ENCODE measurements at regions not wholly inside any gene's neighbourhood (a gene's known extent, or its start where the extent isn't known, plus 50 kb on each side); places are given as distances from the start of the nearest gene placed in this dataset.
"Not testable (repeated sequence)": the region's sequence is repeated elsewhere in the genome, so short reads cannot be mapped to it uniquely, and the experiment has no call there.

DNA sequence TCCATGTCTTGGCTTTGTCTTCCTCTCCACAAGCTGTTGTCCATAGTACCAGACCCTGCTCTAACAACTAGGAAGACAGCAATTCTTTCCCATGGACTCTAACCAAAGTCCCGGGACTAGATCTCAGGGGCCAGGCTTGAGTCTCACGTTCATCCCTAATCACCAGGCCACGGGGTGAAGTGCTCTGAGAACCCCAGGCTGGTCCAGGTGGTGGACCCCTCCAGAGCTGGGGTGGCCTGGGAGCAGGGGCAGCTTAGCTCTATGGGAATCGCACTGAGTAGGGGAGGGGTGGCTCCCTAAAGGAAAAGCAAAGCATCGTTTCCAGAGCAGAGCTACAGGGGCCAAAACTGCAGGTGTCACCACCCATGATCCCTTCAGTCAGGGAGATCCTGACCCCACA is 150.9 kb downstream of the TPRA1 start:
- no peak for DNase-seq (ENCODE audit: low spot score)

DNA sequence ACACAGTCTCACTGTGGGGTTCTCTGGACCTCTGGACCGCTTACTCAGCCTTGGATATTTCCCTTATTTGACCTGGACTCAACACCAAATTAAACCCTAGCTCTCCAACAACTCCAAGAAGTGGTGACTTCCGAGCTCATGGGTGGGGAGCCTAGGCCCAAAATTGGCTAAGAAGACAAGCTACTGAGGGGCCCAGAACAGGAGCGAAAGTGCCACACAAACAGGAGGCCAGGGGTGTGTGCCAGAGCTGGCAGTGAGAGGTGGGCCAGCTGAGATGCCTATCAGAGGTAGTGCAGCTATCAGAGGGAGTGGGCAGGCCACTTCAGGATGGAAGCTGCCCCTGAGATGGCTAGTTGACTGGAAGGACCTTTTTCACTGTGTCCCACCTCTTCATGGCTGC is 151.1 kb upstream of the PRR20G start:
- DNase-seq (ENCODE audit: low spot score): no peak

GRCh38 chr3:127438371-127438770 is 150.5 kb upstream of the PRR20G start:
- no peak for DNase-seq (ENCODE audit: low spot score)

DNA sequence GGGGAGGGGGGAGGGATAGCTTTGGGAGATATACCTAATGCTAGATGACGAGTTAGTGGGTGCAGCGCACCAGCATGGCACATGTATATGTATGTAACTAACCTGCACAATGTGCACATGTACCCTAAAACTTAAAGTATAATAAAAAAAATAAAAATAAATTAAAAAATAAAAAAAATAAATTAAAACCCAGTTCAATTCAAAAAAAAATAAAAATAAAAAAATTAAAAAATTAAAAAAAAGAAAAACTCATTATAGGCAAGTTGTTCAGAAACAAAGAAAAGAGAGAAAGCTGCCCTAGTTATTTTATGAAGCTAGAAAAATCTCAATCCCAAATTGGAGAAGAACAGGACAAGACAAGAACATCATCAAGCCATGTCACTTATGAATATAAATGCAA is 147.5 kb upstream of the PRR20G start:
- DNase-seq (ENCODE audit: low spot score): not testable (repeated sequence)

- DNase-seq (ENCODE audit: low spot score): no peak
These were observed 143.2 kb upstream of the PRR20G start for GRCh38 chr3:127431066-127431465.

DNA sequence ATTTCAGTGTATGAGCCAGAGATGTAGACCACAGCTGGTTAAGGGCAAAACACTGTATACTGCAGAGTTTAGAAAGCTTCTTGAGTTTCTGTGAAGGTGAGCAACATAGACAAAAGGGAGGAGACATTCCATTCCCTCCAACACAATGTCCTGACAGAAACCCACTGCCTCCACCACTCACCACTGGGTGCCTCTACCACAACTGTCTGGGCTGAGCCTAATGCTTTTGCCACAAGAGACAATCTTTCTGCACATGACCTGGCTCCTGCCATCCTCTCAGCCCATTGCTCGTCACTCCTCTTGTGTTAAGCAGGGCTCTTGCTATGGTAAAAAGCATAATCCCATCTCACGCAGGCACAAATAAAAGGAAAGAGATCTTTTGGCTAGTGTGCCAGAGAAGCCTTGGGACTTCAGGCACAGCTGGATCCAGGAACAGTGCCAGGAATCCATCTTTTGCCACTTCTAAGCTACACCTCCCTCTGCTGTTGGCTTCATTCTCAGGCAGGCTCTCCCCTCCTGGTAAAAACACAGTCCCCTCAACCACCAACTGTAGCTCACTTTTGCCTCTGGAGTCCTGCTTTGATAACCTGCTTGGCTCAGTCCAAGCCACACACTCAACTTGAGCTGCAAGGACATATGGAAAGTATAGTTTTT is 140.6 kb upstream of the PRR20G start:
- DNase-seq (ENCODE audit: low spot score): no peak

GRCh38 chr3:127427666-127428065 is 139.8 kb upstream of the PRR20G start:
- DNase-seq (ENCODE audit: low spot score): no peak

GRCh38 chr3:127427156-127427555 is 139.3 kb upstream of the PRR20G start:
- DNase-seq (ENCODE audit: low spot score): no peak

- DNase-seq (ENCODE audit: low spot score): no peak
These were observed 138.8 kb upstream of the PRR20G start for GRCh38 chr3:127426444-127427153.

GRCh38 chr3:127425505-127426443 is 137.9 kb upstream of the PRR20G start:
- peak; percentile 5 for DNase-seq (ENCODE audit: low spot score)

DNA sequence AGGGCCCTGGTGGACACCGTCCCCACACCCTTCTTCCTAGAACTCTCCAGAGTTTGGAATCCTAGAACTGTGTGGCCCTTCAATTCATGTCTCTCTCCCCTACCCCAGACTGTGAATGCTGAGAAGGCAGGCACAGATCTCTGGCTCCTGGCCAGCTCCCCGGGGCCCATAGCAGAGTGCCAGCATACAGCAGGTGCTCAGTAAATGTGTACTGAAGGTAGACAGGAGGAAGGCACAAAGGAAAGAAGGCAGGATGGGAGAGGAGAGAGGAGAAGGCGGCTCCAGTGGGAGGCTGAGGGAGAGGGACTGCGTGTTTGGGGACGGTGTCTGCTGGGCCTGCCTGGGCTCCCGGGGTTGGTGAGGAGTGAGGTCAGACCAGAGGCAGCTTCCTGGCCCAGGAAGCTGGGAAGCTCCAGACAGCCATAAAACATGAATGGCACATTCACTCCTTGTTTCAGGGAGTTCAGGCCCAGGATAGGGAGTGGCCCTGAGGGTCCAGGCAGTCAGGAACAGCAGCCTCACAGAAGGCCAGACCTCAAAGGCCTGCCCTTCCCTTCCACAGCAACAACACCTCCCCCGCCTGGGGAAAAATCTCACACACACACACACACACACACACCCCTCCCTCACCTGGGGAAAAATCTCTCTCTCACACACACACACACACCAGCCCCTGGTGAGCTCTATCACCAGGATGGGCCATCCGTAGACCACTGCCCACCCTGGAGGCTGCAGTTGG is 137.1 kb upstream of the PRR20G start:
- no peak for DNase-seq (ENCODE audit: low spot score)

DNA sequence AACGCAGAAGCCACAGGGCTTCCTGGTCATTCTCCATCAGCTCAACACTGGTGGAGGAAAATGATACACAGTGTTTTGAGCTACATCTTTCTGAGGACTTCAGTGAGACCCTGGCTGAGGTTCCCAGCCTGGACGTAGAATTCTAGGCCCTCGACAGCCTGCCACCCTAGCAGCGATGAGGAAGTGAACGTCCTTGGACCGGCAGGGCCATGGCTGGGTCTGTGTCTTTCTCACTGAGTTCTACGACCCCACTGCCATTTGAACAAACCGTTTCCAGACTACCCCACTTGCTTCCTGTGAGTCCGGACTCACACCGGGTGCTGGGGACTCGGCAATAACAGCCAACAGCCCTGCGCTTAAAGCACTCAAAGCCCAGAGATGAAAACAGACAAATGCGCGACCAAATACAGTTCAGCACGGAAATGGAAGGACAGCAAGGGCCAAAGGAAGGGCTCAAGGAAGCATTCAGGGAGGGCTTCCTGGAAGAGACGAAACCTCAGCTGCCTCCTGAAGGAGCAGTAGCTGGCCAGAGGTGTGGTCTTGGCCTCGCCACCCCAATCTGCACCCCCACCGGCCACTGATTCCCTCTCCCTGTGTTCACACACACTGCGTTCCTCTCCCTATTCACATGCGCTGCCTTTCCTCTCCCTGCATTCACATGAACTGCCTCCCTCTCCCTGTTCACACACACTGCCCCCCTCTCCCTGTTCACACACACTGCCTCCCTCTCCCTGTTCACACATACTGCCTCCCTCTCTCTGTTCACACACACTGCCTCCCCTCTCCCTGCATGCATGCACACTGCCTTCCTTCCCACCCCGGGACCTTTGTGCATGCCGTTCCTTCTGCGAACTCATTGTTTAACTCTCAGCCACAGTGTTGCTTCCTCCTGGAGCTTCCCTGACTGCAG is 136.3 kb upstream of the PRR20G start:
- DNase-seq (ENCODE audit: low spot score): no peak

DNA sequence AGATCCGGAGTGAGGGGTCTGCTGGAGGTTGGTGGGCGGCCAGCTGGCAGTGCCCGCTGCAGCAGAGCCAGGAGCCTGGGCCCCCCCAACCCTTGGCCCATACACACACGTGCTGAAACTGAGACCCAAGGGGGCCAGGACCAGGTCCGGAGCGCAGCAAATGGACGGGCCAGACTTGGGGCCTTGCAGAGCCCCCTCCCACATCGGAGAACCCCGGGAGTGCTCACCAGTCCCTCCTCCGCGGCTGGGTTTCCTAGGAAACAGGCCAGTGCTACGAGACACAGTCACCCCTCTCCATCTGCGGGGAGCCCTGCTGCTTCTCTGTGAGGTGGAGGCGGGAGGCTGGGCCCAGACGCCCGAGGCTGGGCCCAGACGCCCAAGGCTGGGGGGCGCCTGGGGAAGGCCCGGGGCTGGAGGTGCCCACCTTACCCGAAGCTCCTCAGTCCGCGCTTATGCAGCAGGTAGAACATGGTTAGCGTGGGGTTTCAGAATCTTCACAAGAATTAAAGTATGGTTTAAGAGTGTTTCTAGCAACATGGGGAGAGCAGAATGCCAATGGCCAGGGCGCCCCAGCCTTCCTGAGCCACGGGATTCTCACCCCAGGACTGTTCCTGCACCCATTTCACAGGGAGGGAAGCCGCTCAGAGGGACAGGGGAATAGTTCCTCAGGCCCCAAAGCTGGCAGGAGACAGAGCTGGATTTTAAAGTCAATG is 135.0 kb upstream of the PRR20G start:
- peak; percentile 27 for DNase-seq (ENCODE audit: low spot score)

DNA sequence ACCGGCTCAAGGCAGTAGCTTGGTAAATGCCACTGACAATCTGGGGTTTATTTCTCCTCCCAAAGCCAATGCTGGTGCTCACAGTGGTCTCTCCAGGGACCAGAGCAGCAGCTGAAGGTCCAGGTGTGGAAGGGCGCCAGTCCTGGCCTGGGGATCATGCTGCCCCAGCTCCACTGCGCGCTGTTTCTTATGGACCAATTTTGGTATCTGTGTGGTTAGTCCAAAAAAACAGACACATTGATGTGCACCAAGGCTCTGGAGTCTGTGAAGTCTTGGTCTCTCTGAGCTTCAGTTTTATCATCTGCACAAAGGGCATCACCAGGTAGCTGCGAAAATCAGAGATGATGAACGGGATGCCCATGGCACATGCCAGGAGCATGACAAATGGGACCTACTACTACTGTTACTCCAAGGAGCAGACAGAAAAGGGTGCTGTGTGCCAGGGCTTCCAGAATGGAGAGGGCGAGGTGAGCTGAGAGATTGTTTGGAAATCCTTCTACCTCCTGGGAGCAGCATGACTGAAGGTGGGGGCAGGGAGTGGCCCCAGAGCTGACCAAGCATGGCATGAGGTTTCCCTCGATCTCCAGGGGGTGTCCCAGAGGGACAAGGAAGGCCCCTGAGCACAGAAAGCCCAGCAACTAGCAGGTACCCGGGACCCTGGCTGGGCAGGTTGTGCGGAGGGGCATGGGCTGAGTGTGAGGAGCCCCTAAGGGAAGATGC is 134.3 kb upstream of the PRR20G start:
- peak; percentile 8 for DNase-seq (ENCODE audit: low spot score)

DNA sequence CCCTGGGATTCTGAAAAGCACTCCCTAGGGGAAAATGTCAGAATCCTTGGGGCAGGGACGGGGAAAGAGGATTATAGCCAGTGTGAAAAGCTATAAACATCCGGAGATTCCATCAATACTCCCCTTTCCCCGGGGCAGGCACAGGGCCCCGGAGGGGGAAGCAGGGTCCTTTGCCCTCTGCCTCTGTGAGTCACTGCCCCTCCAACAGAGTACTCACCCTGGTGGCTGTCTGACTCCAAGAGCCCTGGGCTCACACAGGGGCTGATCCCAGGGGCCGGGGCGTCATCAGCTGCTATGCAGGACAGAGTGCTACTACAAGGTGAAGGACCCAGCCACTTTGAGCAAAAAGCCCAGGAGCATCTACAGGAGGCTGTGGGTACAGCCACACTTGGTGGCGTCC is 133.0 kb upstream of the PRR20G start:
- DNase-seq (ENCODE audit: low spot score): peak; percentile 36

- peak; percentile 3 for DNase-seq (ENCODE audit: low spot score)
These were observed 132.1 kb upstream of the PRR20G start for GRCh38 chr3:127419641-127420553.

DNA sequence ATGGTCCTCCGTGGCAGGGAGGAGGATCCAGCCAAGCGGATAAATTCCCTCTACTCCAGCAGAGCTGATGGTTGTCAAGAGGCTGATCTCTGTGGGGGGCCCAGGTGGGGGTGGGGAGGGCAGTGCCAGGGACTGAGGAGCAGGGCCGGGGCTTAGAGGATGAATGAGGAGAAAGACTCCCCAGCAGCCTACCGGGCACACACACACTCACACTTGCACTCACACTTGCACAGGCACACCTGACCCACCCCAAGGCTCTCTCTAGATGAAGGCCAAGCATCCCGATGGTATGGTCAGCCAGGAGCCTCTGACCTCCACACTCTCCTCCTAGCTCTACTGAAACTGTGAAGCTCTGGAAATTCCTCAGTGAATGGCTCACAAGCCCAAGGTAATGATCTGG is 131.3 kb upstream of the PRR20G start:
- DNase-seq (ENCODE audit: low spot score): no peak

DNA sequence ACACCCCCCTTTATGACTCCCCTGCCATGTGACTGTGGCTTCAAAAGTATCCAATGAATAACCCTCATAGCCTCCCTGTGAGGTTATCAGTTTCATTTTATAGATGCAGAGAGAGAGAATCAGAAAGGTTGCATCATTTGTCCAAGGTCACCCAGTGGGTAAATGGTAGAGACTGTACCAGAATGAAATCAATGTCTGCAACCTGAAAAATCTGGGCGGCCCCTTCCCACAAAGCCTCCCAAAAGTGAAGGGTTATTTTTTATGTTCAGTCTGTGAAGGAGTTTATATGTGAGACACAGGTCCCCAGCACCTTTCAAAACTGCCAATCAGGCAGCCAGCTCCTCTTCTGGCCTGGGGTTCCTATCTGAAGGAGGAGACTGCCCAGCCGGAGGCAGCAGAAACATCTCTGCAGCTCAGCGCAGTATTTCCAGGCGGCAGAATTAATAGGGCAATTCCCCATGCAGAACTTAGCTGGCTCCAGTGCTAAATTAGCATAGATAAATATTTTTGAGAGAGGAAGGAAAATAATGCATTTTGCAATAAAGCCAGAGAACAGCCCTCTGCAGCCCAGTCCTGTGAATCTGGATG is 130.8 kb upstream of the PRR20G start:
- no peak for DNase-seq (ENCODE audit: low spot score)

Data from iPS-NIHi11 (cell line).